Amniotic epithelial cell (primary cell): ENCODE measurements at regions not wholly inside any gene's neighbourhood (a gene's known extent, or its start where the extent isn't known, plus 50 kb on each side); places are given as distances from the start of the nearest gene placed in this dataset.
"Not testable (repeated sequence)": the region's sequence is repeated elsewhere in the genome, so short reads cannot be mapped to it uniquely, and the experiment has no call there.

Experiments used
- DNase-seq: peaks from one replicate; pipeline ENCODE4 v3.0.0-alpha.2; 2010; ENCODE audit warnings: low read depth

GRCh38 chrX:73943693-73944562 is 91.4 kb upstream of the XIST start:
- peak; percentile 84 for DNase-seq

GRCh38 chrX:73940893-73941470 is 88.5 kb upstream of the XIST start:
- DNase-seq: no peak

GRCh38 chrX:73937843-73938242 is 85.3 kb upstream of the XIST start:
- DNase-seq: peak; percentile 88

GRCh38 chrX:73932522-73932921 is 80.0 kb upstream of the XIST start:
- no peak for DNase-seq

DNA sequence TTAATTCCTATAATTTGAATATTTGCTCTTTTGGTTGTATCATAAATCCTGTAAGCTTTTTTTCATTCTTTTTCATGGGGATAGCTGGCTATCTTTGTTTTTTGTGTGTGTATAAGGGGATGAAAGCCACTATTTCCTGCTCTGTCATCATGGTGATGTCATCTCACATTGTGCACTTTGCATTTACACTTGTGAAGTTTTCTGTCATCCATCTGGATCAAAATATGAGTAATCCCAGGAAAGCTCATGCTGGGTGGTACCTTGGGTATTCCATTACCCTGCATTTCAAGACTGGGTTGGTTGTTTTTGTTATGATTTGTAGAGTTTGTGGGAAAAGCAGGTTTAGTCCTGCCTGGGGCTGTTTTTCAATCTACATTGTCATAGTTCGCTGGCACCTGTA is 77.8 kb upstream of the XIST start:
- peak; percentile 33 for DNase-seq

- peak; percentile 69 for DNase-seq
Measured at GRCh38 chrX:73922856-73923455, 70.4 kb upstream of the XIST start.

GRCh38 chrX:73916931-73917667 is 64.6 kb upstream of the XIST start:
- DNase-seq: peak; percentile 96

GRCh38 chrX:73916489-73916888 is 64.0 kb upstream of the XIST start:
- DNase-seq: no peak

DNA sequence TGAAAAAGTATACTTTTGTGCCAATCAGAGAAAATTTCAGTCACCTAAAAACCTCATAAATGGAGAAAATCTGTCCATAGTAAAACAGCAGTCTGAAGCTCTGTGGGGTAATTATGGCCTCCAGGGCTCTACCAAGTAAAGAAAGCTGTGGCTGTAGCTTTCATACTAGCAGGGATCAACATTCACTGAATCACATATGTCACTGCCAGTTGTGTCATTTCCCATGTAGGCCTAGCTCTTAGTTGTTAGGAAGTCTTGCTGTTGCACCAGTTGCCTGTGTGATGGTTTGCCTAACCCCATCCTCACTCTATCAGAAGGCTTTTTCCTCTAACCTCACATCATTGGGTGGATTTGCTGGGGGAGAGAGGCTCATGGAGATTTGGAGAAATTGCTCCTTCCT is 62.3 kb upstream of the XIST start:
- not testable (repeated sequence) for DNase-seq

- no peak for DNase-seq
Measured at GRCh38 chrX:73913580-73913979, 61.1 kb upstream of the XIST start.

DNA sequence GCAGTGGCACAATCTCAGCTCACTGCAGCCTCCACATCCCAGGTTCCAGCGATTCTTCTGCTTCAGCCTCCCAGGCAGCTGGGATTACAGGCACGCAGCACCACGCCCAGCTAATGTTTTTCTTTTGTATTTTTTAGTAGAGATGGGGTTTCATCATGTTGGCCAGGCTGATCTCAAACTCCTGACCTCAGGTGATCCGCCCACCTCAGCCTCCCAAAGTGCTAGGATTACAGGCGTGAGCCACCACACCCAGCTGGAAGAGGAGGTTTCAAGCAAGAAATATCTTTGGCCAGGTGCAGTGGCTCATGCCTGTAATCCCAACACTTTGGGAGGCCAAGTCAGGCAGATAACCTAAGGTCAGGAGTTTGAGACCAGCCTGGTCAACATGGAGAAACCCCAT is 59.4 kb upstream of the XIST start:
- DNase-seq: not testable (repeated sequence)

GRCh38 chrX:73905749-73906374 is 53.3 kb upstream of the XIST start:
- DNase-seq: not testable (repeated sequence)

- peak; percentile 62 for DNase-seq
Measured at GRCh38 chrX:73903941-73904340, 51.4 kb upstream of the XIST start.
